ENCODE measurements at regions not wholly inside any gene's neighbourhood (a gene's known extent, or its start where the extent isn't known, plus 50 kb on each side); places are given as distances from the start of the nearest gene placed in this dataset.

GRCh38 chr18:27709344-27709743, 467.6 kb downstream of the CDH2 start:
- TF ChIP-seq POLR2A (IDR thresholded peaks at IDR 0.05; ENCODE audit: borderline replicate concordance, extremely low read depth, insufficient read depth, insufficient read length) (no peak), CTCF (IDR thresholded peaks at IDR 0.05 in 2 of 3, conservative IDR thresholded peaks at IDR 0.05 in 1 of 3; ENCODE audit: borderline replicate concordance in 1 of 3, insufficient read depth in 1 of 3, low read depth in 2 of 3, low read length in 2 of 3) (no peak), POLR2AphosphoS5 (IDR thresholded peaks at IDR 0.05; ENCODE audit: low read depth, low read length) (no peak), EZH2phosphoT487 (IDR thresholded peaks at IDR 0.05; ENCODE audit: borderline replicate concordance) (no peak), YY1 (IDR thresholded peaks at IDR 0.05; ENCODE audit: extremely low read depth, insufficient replicate concordance, low read depth, low read length) (no peak), EZH2 (IDR thresholded peaks at IDR 0.05) (no peak), CEBPB (IDR thresholded peaks at IDR 0.05; ENCODE audit: low read depth) (no peak), ZNF274 (IDR thresholded peaks at IDR 0.05; ENCODE audit: low read depth, low read length) (no peak), RAD21 (IDR thresholded peaks at IDR 0.05; ENCODE audit: low read depth) (no peak), ZBTB33 (IDR thresholded peaks at IDR 0.05; ENCODE audit: extremely low read depth, insufficient replicate concordance, low read length) (no peak)

All from HCT116 (cell line).